ENCODE measurements at regions not wholly inside any gene's neighbourhood (a gene's known extent, or its start where the extent isn't known, plus 50 kb on each side); places are given as distances from the start of the nearest gene placed in this dataset.
"Not testable (repeated sequence)": the region's sequence is repeated elsewhere in the genome, so short reads cannot be mapped to it uniquely, and the experiment has no call there.

DNA sequence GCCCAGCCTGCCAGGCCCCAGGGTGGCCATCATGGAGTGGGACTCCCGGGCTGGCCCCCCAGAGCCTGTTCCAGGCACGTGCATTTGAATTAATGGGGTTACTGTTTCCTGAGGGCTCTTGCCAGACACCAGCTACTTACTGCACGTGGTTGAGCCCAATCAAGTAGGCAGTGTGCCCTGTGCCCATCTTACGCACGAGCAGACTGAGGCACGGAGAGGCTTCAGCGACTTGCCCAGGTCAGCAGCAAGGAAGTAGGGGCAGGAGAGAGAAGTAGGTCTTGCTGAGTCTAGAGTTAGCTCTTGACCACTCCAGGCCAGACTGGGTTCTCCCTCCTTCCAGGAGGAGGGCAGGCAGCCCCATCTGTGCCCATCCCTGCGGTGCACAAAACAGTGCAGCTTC lies 67.7 kb downstream of the DIO3 start:
- no peak for TF ChIP-seq CTCF (conservative IDR thresholded peaks at IDR 0.05; ENCODE audit: low read depth, low read length)
- Histone ChIP-seq H3K9ac (no peak overlapping the region), H3K4me1 (ENCODE audit: low read depth, poor library complexity, severe bottlenecking) (peaks cover 4% of the 10 kb centered on the region), H3K4me2 (peak overlapping the region; percentile 42; the same call in 1 of the 2 replicates), H3K27me3 (ENCODE audit: insufficient read depth, low read depth) (peaks cover 4% of the 10 kb centered on the region; the same call in 1 of the 2 replicates), H4K20me1 (ENCODE audit: insufficient read depth) (no peaks in the 10 kb centered on the region), H3K27ac (no peak overlapping the region), H3K79me2 (ENCODE audit: insufficient read depth, low read depth) (no peaks in the 10 kb centered on the region), H3K36me3 (ENCODE audit: insufficient read depth) (no peaks in the 10 kb centered on the region), H3K4me3 (IDR thresholded peaks at IDR 0.05; ENCODE audit: insufficient read depth, low read depth, low read length) (no peak overlapping the region), H2AFZ (ENCODE audit: low read depth) (peak overlapping the region; percentile 93)

- TF ChIP-seq CTCF (conservative IDR thresholded peaks at IDR 0.05; ENCODE audit: low read depth, low read length) = no peak
- Histone ChIP-seq H2AFZ (ENCODE audit: low read depth) (no peak overlapping the region), H3K36me3 (ENCODE audit: insufficient read depth) (no peaks in the 10 kb centered on the region), H3K27ac (no peak overlapping the region), H3K4me1 (ENCODE audit: low read depth, poor library complexity, severe bottlenecking) (peaks cover 4% of the 10 kb centered on the region), H3K4me2 (no peak overlapping the region), H4K20me1 (ENCODE audit: insufficient read depth) (no peaks in the 10 kb centered on the region), H3K79me2 (ENCODE audit: insufficient read depth, low read depth) (no peaks in the 10 kb centered on the region), H3K9ac (no peak overlapping the region), H3K4me3 (IDR thresholded peaks at IDR 0.05; ENCODE audit: insufficient read depth, low read depth, low read length) (no peak overlapping the region), H3K27me3 (ENCODE audit: insufficient read depth, low read depth) (peaks cover 2% of the 10 kb centered on the region; the same call in 1 of the 2 replicates)
These were observed 69.0 kb downstream of the DIO3 start for GRCh38 chr14:101630056-101630965.

- H4K20me1 ChIP-seq (ENCODE audit: insufficient read depth) = no peaks in the 10 kb centered on the region
- no peak overlapping the region for H3K4me2 ChIP-seq
- no peaks in the 10 kb centered on the region for H3K36me3 ChIP-seq (ENCODE audit: insufficient read depth)
- H3K27ac ChIP-seq = no peak overlapping the region
- H2AFZ ChIP-seq (ENCODE audit: low read depth) = no peak overlapping the region
- H3K79me2 ChIP-seq (ENCODE audit: insufficient read depth, low read depth) = no peaks in the 10 kb centered on the region
- no peak for TF ChIP-seq CTCF (conservative IDR thresholded peaks at IDR 0.05; ENCODE audit: low read depth, low read length)
- H3K4me3 ChIP-seq (IDR thresholded peaks at IDR 0.05; ENCODE audit: insufficient read depth, low read depth, low read length) = no peak overlapping the region
- no peak overlapping the region for H3K9ac ChIP-seq
- H3K4me1 ChIP-seq (ENCODE audit: low read depth, poor library complexity, severe bottlenecking) = peaks cover 4% of the 10 kb centered on the region
- H3K27me3 ChIP-seq (ENCODE audit: insufficient read depth, low read depth) = peaks cover 2% of the 10 kb centered on the region; the same call in 1 of the 2 replicates
These were observed 69.9 kb downstream of the DIO3 start for GRCh38 chr14:101631199-101631598.

DNA sequence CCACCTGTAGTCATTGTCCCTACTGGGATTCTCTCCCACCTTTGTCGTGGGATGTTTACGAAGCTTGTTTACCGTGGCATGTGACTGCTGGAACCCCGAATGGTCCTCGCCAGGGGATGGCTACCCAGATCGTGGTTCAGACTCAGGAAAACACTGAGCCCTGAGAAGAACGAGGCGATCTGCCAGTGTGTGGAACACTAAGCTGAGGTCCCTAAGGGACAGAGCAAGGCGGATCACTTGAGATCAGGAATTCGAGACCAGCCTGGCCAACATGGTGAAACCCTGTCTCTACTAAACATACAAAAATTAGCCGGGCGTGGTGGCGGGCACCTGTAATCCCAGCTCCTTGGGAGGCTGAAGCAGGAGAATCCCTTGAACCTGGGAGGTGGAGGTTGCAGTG lies 70.7 kb downstream of the DIO3 start:
- not testable (repeated sequence) for H2AFZ ChIP-seq (ENCODE audit: low read depth); H3K79me2 ChIP-seq (ENCODE audit: insufficient read depth, low read depth); H3K27ac ChIP-seq; H3K9ac ChIP-seq; H3K4me1 ChIP-seq (ENCODE audit: low read depth, poor library complexity, severe bottlenecking); H3K36me3 ChIP-seq (ENCODE audit: insufficient read depth); H4K20me1 ChIP-seq (ENCODE audit: insufficient read depth); H3K4me2 ChIP-seq; H3K4me3 ChIP-seq (IDR thresholded peaks at IDR 0.05; ENCODE audit: insufficient read depth, low read depth, low read length); H3K27me3 ChIP-seq (ENCODE audit: insufficient read depth, low read depth)

GRCh38 chr14:101632520-101632919 lies 71.2 kb downstream of the DIO3 start:
- no peaks in the 10 kb centered on the region for H3K36me3 ChIP-seq (ENCODE audit: insufficient read depth)
- H4K20me1 ChIP-seq (ENCODE audit: insufficient read depth) = no peaks in the 10 kb centered on the region
- no peak overlapping the region for H3K4me3 ChIP-seq (IDR thresholded peaks at IDR 0.05; ENCODE audit: insufficient read depth, low read depth, low read length)
- peaks cover 4% of the 10 kb centered on the region for H3K4me1 ChIP-seq (ENCODE audit: low read depth, poor library complexity, severe bottlenecking)
- no peak overlapping the region for H3K9ac ChIP-seq
- no peaks in the 10 kb centered on the region for H3K79me2 ChIP-seq (ENCODE audit: insufficient read depth, low read depth)
- no peak overlapping the region for H2AFZ ChIP-seq (ENCODE audit: low read depth)
- TF ChIP-seq CTCF (conservative IDR thresholded peaks at IDR 0.05; ENCODE audit: low read depth, low read length) = no peak
- H3K27me3 ChIP-seq (ENCODE audit: insufficient read depth, low read depth) = no peaks in the 10 kb centered on the region; the same call in 1 of the 2 replicates
- no peak overlapping the region for H3K4me2 ChIP-seq
- no peak overlapping the region for H3K27ac ChIP-seq
